ENCODE measurements at regions not wholly inside any gene's neighbourhood (a gene's known extent, or its start where the extent isn't known, plus 50 kb on each side); places are given as distances from the start of the nearest gene placed in this dataset.

DNA sequence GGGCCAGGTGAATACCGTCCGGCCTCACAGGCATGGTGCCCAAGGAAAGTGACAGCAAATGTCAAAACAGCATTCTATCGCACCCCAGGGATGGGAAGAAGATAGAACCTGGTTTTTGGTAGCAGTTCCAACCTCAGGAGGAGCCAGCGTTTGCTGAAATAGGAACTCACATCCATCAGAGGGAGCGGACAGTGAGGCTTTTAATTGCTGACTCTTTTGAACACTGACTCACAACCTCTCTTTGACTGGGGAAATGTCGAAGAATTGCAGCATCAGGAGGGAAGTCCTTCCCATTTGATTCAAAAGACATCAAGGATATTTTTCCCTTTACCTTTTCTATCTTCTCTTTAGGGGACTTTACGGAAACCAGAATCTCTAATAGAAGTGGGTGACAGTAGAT, 114.2 kb downstream of the UNC5CL start:
- Histone ChIP-seq H3K36me3 (no peaks in the 10 kb centered on the region), H3K27ac (no peak overlapping the region), H3K4me1 (ENCODE audit: control insufficient read depth in 1 of 2, insufficient read depth in 1 of 2, low read depth in 1 of 2, low read length in 1 of 2) (no peaks in the 10 kb centered on the region), H3K27me3 (peaks cover 17% of the 10 kb centered on the region), H3K4me3 (ENCODE audit: low read depth in 1 of 2, low read length in 1 of 2) (no peak overlapping the region), H3K9me3 (no peaks in the 10 kb centered on the region)
- TF ChIP-seq, protein P1, sequence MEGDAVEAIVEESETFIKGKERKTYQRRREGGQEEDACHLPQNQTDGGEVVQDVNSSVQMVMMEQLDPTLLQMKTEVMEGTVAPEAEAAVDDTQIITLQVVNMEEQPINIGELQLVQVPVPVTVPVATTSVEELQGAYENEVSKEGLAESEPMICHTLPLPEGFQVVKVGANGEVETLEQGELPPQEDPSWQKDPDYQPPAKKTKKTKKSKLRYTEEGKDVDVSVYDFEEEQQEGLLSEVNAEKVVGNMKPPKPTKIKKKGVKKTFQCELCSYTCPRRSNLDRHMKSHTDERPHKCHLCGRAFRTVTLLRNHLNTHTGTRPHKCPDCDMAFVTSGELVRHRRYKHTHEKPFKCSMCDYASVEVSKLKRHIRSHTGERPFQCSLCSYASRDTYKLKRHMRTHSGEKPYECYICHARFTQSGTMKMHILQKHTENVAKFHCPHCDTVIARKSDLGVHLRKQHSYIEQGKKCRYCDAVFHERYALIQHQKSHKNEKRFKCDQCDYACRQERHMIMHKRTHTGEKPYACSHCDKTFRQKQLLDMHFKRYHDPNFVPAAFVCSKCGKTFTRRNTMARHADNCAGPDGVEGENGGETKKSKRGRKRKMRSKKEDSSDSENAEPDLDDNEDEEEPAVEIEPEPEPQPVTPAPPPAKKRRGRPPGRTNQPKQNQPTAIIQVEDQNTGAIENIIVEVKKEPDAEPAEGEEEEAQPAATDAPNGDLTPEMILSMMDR (IDR thresholded peaks at IDR 0.05): no peak

DNA sequence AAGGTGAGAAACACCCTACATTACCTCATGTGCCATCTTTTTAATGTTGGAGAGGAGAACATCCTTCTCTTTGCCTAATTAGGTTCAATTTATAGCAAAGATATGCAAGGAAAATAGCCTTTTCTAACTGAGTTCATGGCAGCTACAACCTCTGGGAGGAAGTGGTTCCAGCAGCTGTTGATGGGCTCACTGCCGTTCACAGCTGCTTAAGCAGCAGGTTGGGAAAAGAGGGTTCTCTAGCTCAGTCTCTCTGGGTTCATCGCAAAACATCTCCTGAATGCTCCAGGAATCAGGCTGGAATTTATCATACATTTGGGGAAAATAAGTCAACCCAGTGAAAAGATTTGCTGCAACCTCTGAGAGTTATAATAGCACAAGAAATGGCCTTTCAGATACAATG, 115.1 kb downstream of the UNC5CL start:
- no peak overlapping the region for H3K4me3 ChIP-seq (ENCODE audit: low read depth in 1 of 2, low read length in 1 of 2)
- H3K27ac ChIP-seq: no peak overlapping the region
- H3K36me3 ChIP-seq: no peaks in the 10 kb centered on the region
- no peaks in the 10 kb centered on the region for H3K4me1 ChIP-seq (ENCODE audit: control insufficient read depth in 1 of 2, insufficient read depth in 1 of 2, low read depth in 1 of 2, low read length in 1 of 2)
- H3K9me3 ChIP-seq: no peaks in the 10 kb centered on the region
- TF ChIP-seq, protein P1 (IDR thresholded peaks at IDR 0.05): no peak
- peaks cover 17% of the 10 kb centered on the region for H3K27me3 ChIP-seq

DNA sequence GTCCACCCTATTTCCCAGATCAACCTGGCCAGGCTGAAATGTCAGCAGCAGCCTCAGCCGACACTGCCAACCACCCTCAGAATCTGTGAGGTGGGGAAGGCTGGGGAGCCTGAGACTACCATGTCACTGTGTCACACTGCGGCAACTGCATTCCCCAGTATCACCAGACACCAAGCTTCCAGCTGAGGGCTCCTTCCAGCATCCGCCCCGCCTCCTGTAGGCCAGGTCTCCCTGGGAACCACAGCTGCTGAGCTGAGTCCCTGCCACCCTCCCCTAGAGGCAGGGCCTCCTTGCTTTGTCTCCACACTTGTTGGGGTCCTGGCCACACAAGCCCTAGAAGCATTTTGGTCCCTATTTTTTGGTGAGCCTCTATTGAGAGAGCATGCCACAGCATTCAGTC, 115.7 kb downstream of the UNC5CL start:
- Histone ChIP-seq H3K27ac (no peak overlapping the region), H3K4me1 (ENCODE audit: control insufficient read depth in 1 of 2, insufficient read depth in 1 of 2, low read depth in 1 of 2, low read length in 1 of 2) (no peaks in the 10 kb centered on the region), H3K36me3 (no peaks in the 10 kb centered on the region), H3K4me3 (ENCODE audit: low read depth in 1 of 2, low read length in 1 of 2) (no peak overlapping the region), H3K27me3 (peaks cover 15% of the 10 kb centered on the region), H3K9me3 (no peaks in the 10 kb centered on the region)
- TF ChIP-seq, protein P1 (IDR thresholded peaks at IDR 0.05): no peak

DNA sequence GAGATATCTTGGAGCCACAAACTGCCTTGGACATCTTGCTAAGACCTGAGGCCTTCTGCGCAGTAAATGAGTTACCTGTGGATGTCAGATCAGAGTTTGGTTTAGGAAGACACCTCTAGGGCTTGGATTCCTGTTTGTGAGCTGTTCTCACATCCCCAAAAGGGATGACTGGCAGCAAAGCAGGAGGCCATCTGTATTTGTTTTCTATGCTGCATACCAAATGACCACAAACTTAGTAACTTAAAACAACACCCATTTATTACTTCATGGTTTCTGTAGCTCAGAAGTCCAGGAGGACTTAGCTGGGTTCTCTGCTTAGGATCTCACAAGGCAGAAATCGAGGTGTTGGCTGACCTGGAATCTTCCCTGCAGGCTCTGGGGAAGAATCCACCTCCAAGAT, 116.7 kb downstream of the UNC5CL start:
- no peak overlapping the region for H3K4me3 ChIP-seq (ENCODE audit: low read depth in 1 of 2, low read length in 1 of 2)
- H3K36me3 ChIP-seq: no peaks in the 10 kb centered on the region
- peaks cover 6% of the 10 kb centered on the region for H3K27me3 ChIP-seq
- TF ChIP-seq, protein P1 (IDR thresholded peaks at IDR 0.05): no peak
- H3K27ac ChIP-seq: no peak overlapping the region
- H3K4me1 ChIP-seq (ENCODE audit: control insufficient read depth in 1 of 2, insufficient read depth in 1 of 2, low read depth in 1 of 2, low read length in 1 of 2): no peaks in the 10 kb centered on the region
- no peaks in the 10 kb centered on the region for H3K9me3 ChIP-seq

DNA sequence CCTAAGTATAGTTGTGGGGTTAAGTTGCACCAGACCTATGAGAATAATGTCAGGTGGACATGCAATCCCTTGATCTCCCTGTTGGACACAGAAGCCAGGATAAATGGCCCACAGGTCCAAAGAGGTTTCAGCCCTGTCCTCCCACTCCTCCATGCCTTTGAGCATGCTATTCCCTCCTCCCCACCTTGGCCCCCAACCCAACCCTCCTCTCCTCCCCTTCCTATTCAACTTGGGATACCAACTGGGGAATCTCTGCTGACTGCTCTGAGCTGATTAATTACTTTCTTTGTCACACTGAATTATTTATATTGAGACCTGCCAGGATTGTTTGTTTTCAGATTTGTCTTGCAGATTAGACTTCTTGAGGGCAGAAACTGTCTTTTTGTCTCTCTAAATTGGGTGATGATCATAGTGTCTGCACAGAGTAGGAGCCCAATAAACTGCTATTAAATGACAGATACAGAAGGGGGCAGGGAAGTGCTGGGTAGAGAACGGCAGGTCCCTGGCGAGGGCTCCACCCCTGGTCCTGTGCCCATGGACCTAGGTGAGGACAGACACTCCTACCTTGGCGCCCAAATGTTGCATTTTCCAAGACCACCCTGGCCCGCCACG, 120.9 kb downstream of the UNC5CL start:
- TF ChIP-seq, protein P1 (IDR thresholded peaks at IDR 0.05): no peak
- H3K36me3 ChIP-seq: no peaks in the 10 kb centered on the region
- H3K27me3 ChIP-seq: no peaks in the 10 kb centered on the region

DNA sequence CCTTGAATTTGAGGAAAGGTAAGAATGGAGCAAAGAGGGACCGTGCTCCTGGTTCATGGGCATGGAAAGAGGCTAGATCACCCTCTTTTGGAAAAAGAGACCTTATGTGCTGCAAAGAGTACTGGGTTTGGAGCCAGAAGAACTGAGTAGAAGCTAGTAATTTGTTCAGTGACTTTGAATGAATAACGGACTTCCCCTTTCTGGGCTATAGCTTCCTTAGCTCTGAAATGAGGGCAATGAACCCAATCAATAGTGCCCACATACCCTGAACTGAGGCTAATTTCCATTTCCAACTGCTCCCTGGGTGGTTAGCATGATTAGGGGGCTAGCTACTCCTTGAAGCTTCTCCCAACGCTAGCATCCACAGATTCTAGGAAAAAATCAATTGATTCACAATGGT, 121.4 kb downstream of the UNC5CL start:
- TF ChIP-seq, protein P1 (IDR thresholded peaks at IDR 0.05): no peak
- Histone ChIP-seq H3K27me3 (peaks cover 2% of the 10 kb centered on the region), H3K4me1 (ENCODE audit: control insufficient read depth in 1 of 2, insufficient read depth in 1 of 2, low read depth in 1 of 2, low read length in 1 of 2) (no peaks in the 10 kb centered on the region), H3K4me3 (ENCODE audit: low read depth in 1 of 2, low read length in 1 of 2) (no peak overlapping the region), H3K9me3 (no peaks in the 10 kb centered on the region), H3K36me3 (no peaks in the 10 kb centered on the region), H3K27ac (no peak overlapping the region)

More for the DNA sequence above, 120.9 kb downstream of the UNC5CL start:
- Histone ChIP-seq H3K4me3 (ENCODE audit: low read depth in 1 of 2, low read length in 1 of 2) (no peak overlapping the region), H3K9me3 (no peaks in the 10 kb centered on the region), H3K4me1 (ENCODE audit: control insufficient read depth in 1 of 2, insufficient read depth in 1 of 2, low read depth in 1 of 2, low read length in 1 of 2) (no peaks in the 10 kb centered on the region), H3K27ac (no peak overlapping the region)

Data from neutrophil (primary cell).